RWPE2 (cell line): ENCODE measurements at regions not wholly inside any gene's neighbourhood (a gene's known extent, or its start where the extent isn't known, plus 50 kb on each side); places are given as distances from the start of the nearest gene placed in this dataset.
"Not testable (repeated sequence)": the region's sequence is repeated elsewhere in the genome, so short reads cannot be mapped to it uniquely, and the experiment has no call there.

ENCODE experiments used
- ATAC-seq: fragments of 200-7000 bp; cut with Tn5 transposase; 3 replicates; pipeline ENCODE4 v1.9.1; 2021; ENCODE audit warnings: low read depth
- DNase-seq: peaks from one replicate; pipeline ENCODE4 v3.0.0-alpha.2; 2020; ENCODE audit warnings: low spot score
- H3K27ac ChIP-seq: fragments of 450-650 bp; 2 replicates; pipeline ENCODE4 v1.5.1; 2017; ENCODE audit warnings: mild to moderate bottlenecking; ENCODE audit not compliant: poor library complexity, severe bottlenecking
- H3K27me3 ChIP-seq: fragments of 250-450 bp; sonication (Bioruptor Pico); 2 replicates; pipeline ENCODE4 v1.5.1; 2021; ENCODE audit warnings: mild to moderate bottlenecking, moderate library complexity; ENCODE audit not compliant: insufficient read depth, poor library complexity, severe bottlenecking
- H3K36me3 ChIP-seq: fragments of 250-450 bp; sonication (Bioruptor Pico); 2 replicates; pipeline ENCODE4 v1.5.1; 2020; ENCODE audit warnings: low read depth, mild to moderate bottlenecking, moderate library complexity
- H3K4me1 ChIP-seq: fragments of 250-450 bp; sonication (Bioruptor Pico); 2 replicates; pipeline ENCODE4 v1.5.1; 2021; ENCODE audit warnings: mild to moderate bottlenecking, moderate library complexity; ENCODE audit not compliant: insufficient read depth, poor library complexity, severe bottlenecking
- H3K4me3 ChIP-seq: fragments of 250-450 bp; sonication (Bioruptor Pico); 2 replicates; pipeline ENCODE4 v1.5.1; 2021; ENCODE audit warnings: mild to moderate bottlenecking, moderate library complexity; ENCODE audit not compliant: severe bottlenecking
- H3K9me3 ChIP-seq: fragments of 250-450 bp; sonication (Bioruptor Pico); 2 replicates; pipeline ENCODE4 v1.5.1; 2021; ENCODE audit warnings: mild to moderate bottlenecking, moderate library complexity; ENCODE audit not compliant: severe bottlenecking
- TF ChIP-seq, protein P1 (sequence below): fragments of 450-650 bp; IDR thresholded peaks from one replicate; pipeline ENCODE4 v1.5.1; 2017; ENCODE audit warnings: mild to moderate bottlenecking, moderate library complexity; ENCODE audit not compliant: poor library complexity, severe bottlenecking

DNA sequence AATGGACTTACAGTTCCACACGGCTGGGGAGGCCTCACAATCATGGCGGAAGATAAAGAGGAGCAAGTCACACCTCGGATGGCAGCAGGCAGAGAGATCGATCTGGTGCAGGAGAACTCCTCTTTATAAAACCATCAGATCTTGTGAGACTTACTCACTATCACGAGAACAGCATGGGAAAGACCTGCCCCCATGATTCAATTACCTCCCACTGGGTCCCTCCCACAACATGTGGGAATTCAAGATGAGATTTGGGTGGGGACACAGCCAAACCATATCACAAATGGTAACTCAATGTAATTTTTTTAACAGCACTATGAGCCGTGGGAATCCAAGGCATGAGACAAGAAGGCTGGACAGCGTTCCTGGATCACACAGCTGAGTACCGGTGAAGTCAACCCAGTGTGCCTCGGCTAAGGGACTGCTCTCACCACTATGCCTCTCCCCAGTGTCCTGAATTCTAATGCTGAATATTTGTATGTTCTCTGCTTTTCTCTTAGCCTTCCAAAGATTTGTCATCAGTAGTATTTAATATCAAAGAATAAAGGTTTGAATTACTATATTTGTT, 84.3 kb downstream of the IRS2 start:
- not testable (repeated sequence) for H3K4me3 ChIP-seq, H3K27me3 ChIP-seq, H3K9me3 ChIP-seq, H3K27ac ChIP-seq, DNase-seq, H3K36me3 ChIP-seq, ATAC-seq
- peaks cover 34% of the 10 kb centered on the region for H3K4me1 ChIP-seq

DNA sequence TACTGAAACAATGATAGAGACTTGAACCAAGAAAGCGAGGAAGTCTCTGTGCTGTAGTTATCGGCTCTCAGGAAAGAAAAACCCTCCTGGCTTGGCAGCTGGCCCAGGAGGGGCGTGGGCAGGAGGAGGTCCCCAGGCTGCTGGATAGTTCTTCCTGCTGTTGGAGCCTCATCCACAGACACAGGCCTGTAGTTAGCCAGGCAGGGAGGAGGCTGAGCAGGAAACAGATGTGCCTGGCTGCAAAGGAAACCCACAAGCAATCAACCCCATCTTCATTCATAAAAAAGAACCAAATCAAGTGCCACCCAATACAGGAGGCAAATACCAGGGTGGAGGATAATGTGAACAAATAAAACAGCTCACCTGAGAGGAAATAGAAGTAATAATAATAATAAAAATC, 86.2 kb downstream of the IRS2 start:
- ATAC-seq (peak; percentile 86), DNase-seq (no peak)
- TF ChIP-seq, protein P1, sequence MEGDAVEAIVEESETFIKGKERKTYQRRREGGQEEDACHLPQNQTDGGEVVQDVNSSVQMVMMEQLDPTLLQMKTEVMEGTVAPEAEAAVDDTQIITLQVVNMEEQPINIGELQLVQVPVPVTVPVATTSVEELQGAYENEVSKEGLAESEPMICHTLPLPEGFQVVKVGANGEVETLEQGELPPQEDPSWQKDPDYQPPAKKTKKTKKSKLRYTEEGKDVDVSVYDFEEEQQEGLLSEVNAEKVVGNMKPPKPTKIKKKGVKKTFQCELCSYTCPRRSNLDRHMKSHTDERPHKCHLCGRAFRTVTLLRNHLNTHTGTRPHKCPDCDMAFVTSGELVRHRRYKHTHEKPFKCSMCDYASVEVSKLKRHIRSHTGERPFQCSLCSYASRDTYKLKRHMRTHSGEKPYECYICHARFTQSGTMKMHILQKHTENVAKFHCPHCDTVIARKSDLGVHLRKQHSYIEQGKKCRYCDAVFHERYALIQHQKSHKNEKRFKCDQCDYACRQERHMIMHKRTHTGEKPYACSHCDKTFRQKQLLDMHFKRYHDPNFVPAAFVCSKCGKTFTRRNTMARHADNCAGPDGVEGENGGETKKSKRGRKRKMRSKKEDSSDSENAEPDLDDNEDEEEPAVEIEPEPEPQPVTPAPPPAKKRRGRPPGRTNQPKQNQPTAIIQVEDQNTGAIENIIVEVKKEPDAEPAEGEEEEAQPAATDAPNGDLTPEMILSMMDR: no peak
- H3K4me3 ChIP-seq: no peak overlapping the region
- H3K9me3 ChIP-seq: no peaks in the 10 kb centered on the region
- peak overlapping the region; percentile 77 for H3K27ac ChIP-seq
- H3K4me1 ChIP-seq: peaks cover 30% of the 10 kb centered on the region
- no peaks in the 10 kb centered on the region for H3K27me3 ChIP-seq
- H3K36me3 ChIP-seq: no peaks in the 10 kb centered on the region

DNA sequence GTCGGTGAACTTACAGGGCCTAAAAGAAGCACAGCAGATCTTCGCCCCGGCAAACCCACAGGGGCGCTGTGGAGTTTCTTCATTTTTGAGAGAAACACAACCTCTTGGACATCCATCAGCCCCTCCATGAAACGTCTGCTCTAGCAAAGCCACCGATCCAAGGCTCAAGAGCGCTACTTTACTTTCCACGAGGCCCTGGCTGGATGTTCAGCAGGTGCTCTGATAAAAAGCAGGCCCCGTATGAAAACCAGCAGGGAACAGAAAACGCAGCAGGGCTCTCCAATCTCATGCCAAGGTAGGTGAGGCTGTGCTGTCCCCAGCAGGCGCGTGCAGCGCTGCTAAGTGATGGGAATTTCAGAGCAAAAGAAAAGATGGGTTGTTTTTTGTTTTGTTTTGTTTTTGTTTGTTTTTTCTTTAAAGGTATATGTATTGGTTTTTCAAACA, 86.7 kb downstream of the IRS2 start:
- Histone ChIP-seq H3K9me3 (no peaks in the 10 kb centered on the region), H3K36me3 (no peaks in the 10 kb centered on the region), H3K4me1 (peaks cover 25% of the 10 kb centered on the region), H3K4me3 (no peak overlapping the region), H3K27me3 (no peaks in the 10 kb centered on the region), H3K27ac (peak overlapping the region; percentile 77)
- TF ChIP-seq, protein P1: no peak
- DNase-seq (no peak), ATAC-seq (no peak)

DNA sequence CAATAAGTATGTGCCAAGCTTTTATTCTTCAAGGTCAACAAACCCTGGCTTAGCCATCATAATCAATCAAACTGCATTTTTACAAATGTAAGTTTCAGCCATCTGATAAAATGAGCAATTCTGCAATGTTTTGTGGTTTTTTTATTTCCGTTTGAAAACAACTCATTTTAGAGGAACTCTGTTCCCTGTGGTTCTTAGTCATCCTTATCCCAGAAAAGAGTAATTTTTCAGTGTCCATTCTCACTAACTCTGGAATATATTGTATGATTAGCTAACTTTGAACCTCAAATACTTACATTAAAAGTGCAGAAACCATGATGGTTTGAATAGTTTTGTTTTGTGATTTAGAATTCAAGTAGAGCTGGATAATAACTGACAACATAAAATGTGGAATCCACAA, 87.6 kb downstream of the IRS2 start:
- TF ChIP-seq, protein P1: no peak
- peak overlapping the region; percentile 77 for H3K27ac ChIP-seq
- peaks cover 23% of the 10 kb centered on the region for H3K4me1 ChIP-seq
- H3K4me3 ChIP-seq: no peak overlapping the region
- DNase-seq: no peak
- no peaks in the 10 kb centered on the region for H3K36me3 ChIP-seq
- no peaks in the 10 kb centered on the region for H3K27me3 ChIP-seq
- ATAC-seq: peak; percentile 79
- no peaks in the 10 kb centered on the region for H3K9me3 ChIP-seq

DNA sequence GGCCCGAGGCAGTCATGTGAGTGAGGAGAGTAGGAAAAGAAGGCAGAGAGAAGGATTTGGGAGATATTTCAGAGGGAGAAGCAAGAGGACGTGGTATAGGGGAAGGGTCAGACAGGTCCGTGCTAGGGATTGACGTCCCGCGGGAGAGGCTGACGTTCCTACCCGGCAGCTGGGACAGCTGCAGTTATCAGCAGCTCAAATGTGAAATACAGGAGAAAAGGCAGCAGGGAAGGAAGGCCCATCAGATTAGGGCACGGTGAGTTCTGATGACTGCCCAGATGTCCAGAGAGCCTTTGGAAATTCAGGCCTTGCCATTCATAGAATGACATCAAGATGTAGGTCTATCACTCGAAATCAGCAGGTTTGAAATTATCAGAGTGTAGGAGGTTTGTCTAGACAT, 88.4 kb downstream of the IRS2 start:
- H3K27me3 ChIP-seq: no peaks in the 10 kb centered on the region
- no peaks in the 10 kb centered on the region for H3K36me3 ChIP-seq
- H3K4me3 ChIP-seq: no peak overlapping the region
- DNase-seq (no peak), ATAC-seq (no peak)
- H3K27ac ChIP-seq: peak overlapping the region; percentile 77
- TF ChIP-seq, protein P1: no peak
- no peaks in the 10 kb centered on the region for H3K9me3 ChIP-seq
- H3K4me1 ChIP-seq: peaks cover 23% of the 10 kb centered on the region
